ENCODE measurements at regions not wholly inside any gene's neighbourhood (a gene's known extent, or its start where the extent isn't known, plus 50 kb on each side); places are given as distances from the start of the nearest gene placed in this dataset.

DNA sequence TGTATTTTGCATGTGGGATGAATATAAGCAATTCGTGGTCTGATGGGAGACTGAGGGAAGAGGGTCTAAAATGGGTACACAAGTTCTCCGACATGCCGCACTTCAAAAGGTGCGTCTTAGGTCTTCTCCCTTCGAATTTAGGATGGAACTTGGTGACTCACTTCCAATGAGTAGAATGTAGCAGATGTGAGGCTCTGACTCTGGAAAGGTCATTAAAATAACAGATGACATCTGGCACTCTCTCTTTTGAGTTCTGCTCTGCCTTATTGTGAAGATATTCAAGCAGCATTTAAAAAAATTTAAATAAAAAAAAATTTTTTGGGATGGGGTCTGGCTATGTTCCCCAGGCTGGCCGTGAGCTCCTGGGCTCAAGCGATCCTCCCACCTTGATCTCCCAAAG lies 92.7 kb downstream of the TMEM100 start:
- TF ChIP-seq, protein P1, sequence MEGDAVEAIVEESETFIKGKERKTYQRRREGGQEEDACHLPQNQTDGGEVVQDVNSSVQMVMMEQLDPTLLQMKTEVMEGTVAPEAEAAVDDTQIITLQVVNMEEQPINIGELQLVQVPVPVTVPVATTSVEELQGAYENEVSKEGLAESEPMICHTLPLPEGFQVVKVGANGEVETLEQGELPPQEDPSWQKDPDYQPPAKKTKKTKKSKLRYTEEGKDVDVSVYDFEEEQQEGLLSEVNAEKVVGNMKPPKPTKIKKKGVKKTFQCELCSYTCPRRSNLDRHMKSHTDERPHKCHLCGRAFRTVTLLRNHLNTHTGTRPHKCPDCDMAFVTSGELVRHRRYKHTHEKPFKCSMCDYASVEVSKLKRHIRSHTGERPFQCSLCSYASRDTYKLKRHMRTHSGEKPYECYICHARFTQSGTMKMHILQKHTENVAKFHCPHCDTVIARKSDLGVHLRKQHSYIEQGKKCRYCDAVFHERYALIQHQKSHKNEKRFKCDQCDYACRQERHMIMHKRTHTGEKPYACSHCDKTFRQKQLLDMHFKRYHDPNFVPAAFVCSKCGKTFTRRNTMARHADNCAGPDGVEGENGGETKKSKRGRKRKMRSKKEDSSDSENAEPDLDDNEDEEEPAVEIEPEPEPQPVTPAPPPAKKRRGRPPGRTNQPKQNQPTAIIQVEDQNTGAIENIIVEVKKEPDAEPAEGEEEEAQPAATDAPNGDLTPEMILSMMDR (optimal IDR thresholded peaks at IDR 0.05 in 1 of 3, IDR thresholded peaks at IDR 0.05 in 1 of 3, conservative IDR thresholded peaks at IDR 0.05 in 1 of 3; ENCODE audit: extremely low read depth in 1 of 3, insufficient read depth in 2 of 3, low read length in 3 of 3): no peak
- no peak for TF ChIP-seq EZH2 (IDR thresholded peaks at IDR 0.05; ENCODE audit: low read length)

Data from keratinocyte (primary cell).